ENCODE measurements at regions not wholly inside any gene's neighbourhood (a gene's known extent, or its start where the extent isn't known, plus 50 kb on each side); places are given as distances from the start of the nearest gene placed in this dataset.

GRCh38 chr4:1534095-1534872, 128.0 kb upstream of the NKX1-1 start:
- no peaks in the 10 kb centered on the region for H3K36me3 ChIP-seq
- no peak overlapping the region for H3K4me3 ChIP-seq
- TF ChIP-seq CTCF (IDR thresholded peaks at IDR 0.05) (no peak), EP300 (IDR thresholded peaks at IDR 0.05; ENCODE audit: low read depth) (no peak), POLR2AphosphoS5 (IDR thresholded peaks at IDR 0.05) (no peak), POLR2A (IDR thresholded peaks at IDR 0.05) (no peak)
- 73% methylated on average over 18 of the region's 18 CpGs; no CpG with 5 or more reads in 1 of the 2 donors for WGBS, 2 donors (ENCODE audit: low coverage in 1 of 2)
- intact Hi-C loops (cut with DNase I; ENCODE audit: low total_unique reads) (no loop called here), in situ Hi-C loops (cut with MboI; ENCODE audit: low pct_ligation_motif_present in 1 of 4, low pct_unique_long_range_greater_than_20kb in 1 of 4, low sequenced_read_pairs in 3 of 4) (no loop called here)
- H3K27me3 ChIP-seq, result peaks cover 36% of the 10 kb centered on the region
- no peaks in the 10 kb centered on the region for H3K4me1 ChIP-seq
- H3K9me3 ChIP-seq, result no peaks in the 10 kb centered on the region
- no peak overlapping the region for H3K27ac ChIP-seq
- no peak for DNase-seq

GRCh38 chr4:1533501-1534064, 127.3 kb upstream of the NKX1-1 start:
- peaks cover 40% of the 10 kb centered on the region for H3K27me3 ChIP-seq
- TF ChIP-seq CTCF (IDR thresholded peaks at IDR 0.05), result no peak
- no peak for TF ChIP-seq EP300 (IDR thresholded peaks at IDR 0.05; ENCODE audit: low read depth)
- no peak for TF ChIP-seq POLR2A (IDR thresholded peaks at IDR 0.05)
- no peak for TF ChIP-seq POLR2AphosphoS5 (IDR thresholded peaks at IDR 0.05)
- intact Hi-C loops (cut with DNase I; ENCODE audit: low total_unique reads), result no loop called here

GRCh38 chr4:1532549-1533395, 126.5 kb upstream of the NKX1-1 start:
- in situ Hi-C loops (cut with MboI; ENCODE audit: low pct_ligation_motif_present in 1 of 4, low pct_unique_long_range_greater_than_20kb in 1 of 4, low sequenced_read_pairs in 3 of 4), result no loop called here
- WGBS, 2 donors (ENCODE audit: low coverage in 1 of 2), result 84% methylated on average over 44 of the region's 44 CpGs; no CpG with 5 or more reads in 1 of the 2 donors

More at GRCh38 chr4:1533501-1534064, 127.3 kb upstream of the NKX1-1 start:
- DNase-seq, result no peak
- in situ Hi-C loops (cut with MboI; ENCODE audit: low pct_ligation_motif_present in 1 of 4, low pct_unique_long_range_greater_than_20kb in 1 of 4, low sequenced_read_pairs in 3 of 4), result no loop called here
- WGBS, 2 donors (ENCODE audit: low coverage in 1 of 2), result 59% methylated on average over 35 of the region's 36 CpGs; no CpG with 5 or more reads in 1 of the 2 donors
- H3K9me3 ChIP-seq, result no peaks in the 10 kb centered on the region
- no peaks in the 10 kb centered on the region for H3K4me1 ChIP-seq
- H3K4me3 ChIP-seq, result no peak overlapping the region
- no peak overlapping the region for H3K27ac ChIP-seq
- no peaks in the 10 kb centered on the region for H3K36me3 ChIP-seq

More at GRCh38 chr4:1532549-1533395, 126.5 kb upstream of the NKX1-1 start:
- no peak overlapping the region for H3K4me3 ChIP-seq
- DNase-seq, result no peak
- H3K27me3 ChIP-seq, result peaks cover 47% of the 10 kb centered on the region
- no peaks in the 10 kb centered on the region for H3K36me3 ChIP-seq
- TF ChIP-seq CTCF (IDR thresholded peaks at IDR 0.05), result no peak
- no peak for TF ChIP-seq POLR2AphosphoS5 (IDR thresholded peaks at IDR 0.05)
- no peaks in the 10 kb centered on the region for H3K4me1 ChIP-seq
- no peaks in the 10 kb centered on the region for H3K9me3 ChIP-seq
- no peak overlapping the region for H3K27ac ChIP-seq
- intact Hi-C loops (cut with DNase I; ENCODE audit: low total_unique reads), result no loop called here

All from transverse colon (tissue), 4 donors.